ENCODE measurements at regions not wholly inside any gene's neighbourhood (a gene's known extent, or its start where the extent isn't known, plus 50 kb on each side); places are given as distances from the start of the nearest gene placed in this dataset.
A peak's percentile ranks its signal among the peaks of the same experiment; 100 is the strongest.

DNA sequence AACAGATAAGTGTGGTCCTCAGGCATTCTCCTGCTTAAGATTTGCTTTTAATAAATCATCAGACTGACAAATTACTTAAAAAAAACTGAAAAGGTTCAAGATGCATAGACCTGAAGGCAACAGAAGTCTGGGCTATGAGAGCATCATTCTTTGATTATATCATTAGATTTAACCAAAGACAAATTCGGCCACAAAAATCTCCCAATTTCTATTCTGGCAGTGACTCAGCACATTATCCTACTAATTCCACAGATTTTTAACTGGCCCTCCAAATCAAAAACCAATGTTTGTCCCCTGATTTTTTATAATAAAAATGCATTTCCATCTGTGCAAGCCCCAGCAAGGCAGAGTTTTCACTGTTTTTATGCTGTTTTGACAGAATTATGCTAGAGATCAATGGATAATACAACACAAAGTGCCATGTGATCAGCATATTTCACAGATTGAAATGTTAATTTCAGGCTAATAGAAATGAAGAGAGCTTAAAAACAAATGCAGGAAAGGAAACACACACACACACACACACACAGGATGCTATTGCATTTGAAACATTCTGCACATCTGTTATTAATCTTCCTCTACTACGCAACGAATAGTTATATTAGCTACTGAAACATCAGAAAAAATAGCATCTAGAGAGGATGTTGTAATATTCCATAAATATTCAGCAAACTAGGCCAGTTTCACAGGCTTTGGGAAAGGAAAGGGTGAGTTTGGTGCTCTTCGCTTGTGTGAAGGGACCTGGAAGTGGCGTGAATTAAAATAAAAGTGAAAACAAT lies 177.6 kb upstream of the ST8SIA4 start:
- no peaks in the 10 kb centered on the region for H3K4me1 Mint-ChIP-seq (ENCODE audit: low read depth, unreplicated experiment)
- no peak overlapping the region for H3K4me3 Mint-ChIP-seq (ENCODE audit: unreplicated experiment)
- no peaks in the 10 kb centered on the region for H3K36me3 ChIP-seq (ENCODE audit: control insufficient read depth, insufficient read depth, low read length)
- H3K27ac Mint-ChIP-seq (ENCODE audit: unreplicated experiment) = no peak overlapping the region
- H3K9me3 Mint-ChIP-seq (ENCODE audit: unreplicated experiment) = no peaks in the 10 kb centered on the region
- intact Hi-C loops (cut with micrococcal nuclease; ENCODE audit: unreplicated experiment) = no loop called here
- CTCF ChIA-PET = no interaction called here
- no peak for DNase-seq
- BruUV-seq (replicated peaks) = no TSS peak
- H3K27me3 ChIP-seq (replicated peaks; ENCODE audit: control insufficient read depth, insufficient read depth, low read length) = no peaks in the 10 kb centered on the region; the same call in 1 of the 2 replicates
- no peaks in the 10 kb centered on the region for H3K9me3 ChIP-seq
- no peak overlapping the region for H3K4me3 ChIP-seq (ENCODE audit: low read depth, low read length)
- no peaks in the 10 kb centered on the region for H3K27me3 Mint-ChIP-seq (ENCODE audit: insufficient read depth, unreplicated experiment)
- TF ChIP-seq, protein P1, sequence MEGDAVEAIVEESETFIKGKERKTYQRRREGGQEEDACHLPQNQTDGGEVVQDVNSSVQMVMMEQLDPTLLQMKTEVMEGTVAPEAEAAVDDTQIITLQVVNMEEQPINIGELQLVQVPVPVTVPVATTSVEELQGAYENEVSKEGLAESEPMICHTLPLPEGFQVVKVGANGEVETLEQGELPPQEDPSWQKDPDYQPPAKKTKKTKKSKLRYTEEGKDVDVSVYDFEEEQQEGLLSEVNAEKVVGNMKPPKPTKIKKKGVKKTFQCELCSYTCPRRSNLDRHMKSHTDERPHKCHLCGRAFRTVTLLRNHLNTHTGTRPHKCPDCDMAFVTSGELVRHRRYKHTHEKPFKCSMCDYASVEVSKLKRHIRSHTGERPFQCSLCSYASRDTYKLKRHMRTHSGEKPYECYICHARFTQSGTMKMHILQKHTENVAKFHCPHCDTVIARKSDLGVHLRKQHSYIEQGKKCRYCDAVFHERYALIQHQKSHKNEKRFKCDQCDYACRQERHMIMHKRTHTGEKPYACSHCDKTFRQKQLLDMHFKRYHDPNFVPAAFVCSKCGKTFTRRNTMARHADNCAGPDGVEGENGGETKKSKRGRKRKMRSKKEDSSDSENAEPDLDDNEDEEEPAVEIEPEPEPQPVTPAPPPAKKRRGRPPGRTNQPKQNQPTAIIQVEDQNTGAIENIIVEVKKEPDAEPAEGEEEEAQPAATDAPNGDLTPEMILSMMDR (IDR thresholded peaks at IDR 0.05; ENCODE audit: insufficient read depth in 1 of 2, low read depth in 1 of 2, low read length in 1 of 2, severe bottlenecking in 1 of 2, unreplicated experiment in 1 of 2) = no peak
- POLR2A ChIA-PET = no interaction called here
- no peaks in the 10 kb centered on the region for H3K36me3 Mint-ChIP-seq (ENCODE audit: insufficient read depth, unreplicated experiment)
- H3K4me1 ChIP-seq = no peaks in the 10 kb centered on the region

DNA sequence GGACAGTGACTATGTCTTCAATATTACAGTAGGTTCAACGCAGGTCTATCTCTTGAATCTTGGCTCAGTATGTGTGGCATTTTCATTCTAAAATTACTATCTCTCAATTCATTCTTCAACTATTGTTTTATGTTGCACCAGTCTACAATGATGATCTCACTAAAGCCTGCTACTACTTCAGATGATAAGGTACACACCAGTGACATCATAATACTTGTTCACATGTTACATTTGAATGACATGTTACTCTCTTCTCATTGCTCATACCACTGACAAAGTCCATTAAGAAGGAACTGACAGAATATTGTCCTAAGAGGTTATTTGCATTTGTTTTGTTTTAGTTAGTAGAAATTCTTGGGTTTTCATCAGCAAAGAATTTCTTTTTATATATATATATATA lies 165.2 kb upstream of the ST8SIA4 start:
- no peak overlapping the region for H3K27ac Mint-ChIP-seq (ENCODE audit: unreplicated experiment)
- Histone ChIP-seq H3K27me3 (replicated peaks; ENCODE audit: control insufficient read depth, insufficient read depth, low read length) (no peaks in the 10 kb centered on the region), H3K9me3 (peaks cover 3% of the 10 kb centered on the region), H3K4me1 (peaks cover 12% of the 10 kb centered on the region; the same call in 1 of the 2 replicates), H3K36me3 (ENCODE audit: control insufficient read depth, insufficient read depth, low read length) (no peaks in the 10 kb centered on the region), H3K4me3 (ENCODE audit: low read depth, low read length) (no peak overlapping the region)
- ChIA-PET POLR2A (no interaction called here), CTCF (no interaction called here)
- intact Hi-C loops (cut with micrococcal nuclease; ENCODE audit: unreplicated experiment) = loop anchor here (10.0 kb wide), 1 partner anchor 607 kb away; no protein-coding TSS in a partner anchor
- TF ChIP-seq, protein P1 (IDR thresholded peaks at IDR 0.05; ENCODE audit: insufficient read depth in 1 of 2, low read depth in 1 of 2, low read length in 1 of 2, severe bottlenecking in 1 of 2, unreplicated experiment in 1 of 2) = no peak
- BruUV-seq (replicated peaks) = no TSS peak
- H3K9me3 Mint-ChIP-seq (ENCODE audit: unreplicated experiment) = no peaks in the 10 kb centered on the region
- no peaks in the 10 kb centered on the region for H3K36me3 Mint-ChIP-seq (ENCODE audit: insufficient read depth, unreplicated experiment)
- no peaks in the 10 kb centered on the region for H3K27me3 Mint-ChIP-seq (ENCODE audit: insufficient read depth, unreplicated experiment)
- H3K4me3 Mint-ChIP-seq (ENCODE audit: unreplicated experiment) = no peak overlapping the region
- peaks cover 10% of the 10 kb centered on the region for H3K4me1 Mint-ChIP-seq (ENCODE audit: low read depth, unreplicated experiment)
- DNase-seq = no peak

DNA sequence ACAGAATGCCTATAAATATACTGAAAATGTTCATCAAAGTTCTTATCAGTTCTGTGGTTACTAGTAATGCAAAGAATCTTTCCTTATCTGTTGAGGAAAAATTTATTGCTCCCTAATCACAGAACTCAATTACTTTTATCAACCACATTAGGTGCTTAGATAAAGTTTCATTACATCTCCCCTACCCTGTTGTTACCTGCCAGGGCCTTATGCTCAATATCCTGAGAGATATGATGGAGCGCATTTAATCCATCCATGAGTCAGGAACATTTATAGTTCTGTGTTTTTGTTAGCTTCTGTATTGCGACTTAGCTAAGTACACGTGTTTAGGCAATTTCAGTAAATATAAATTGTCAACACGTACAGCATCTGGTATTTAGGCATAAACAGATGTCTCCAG lies 164.3 kb upstream of the ST8SIA4 start:
- peak in 1 of 2 experiments; percentile 7 for DNase-seq
- Mint-ChIP-seq H3K9me3 (ENCODE audit: unreplicated experiment) (no peaks in the 10 kb centered on the region), H3K27me3 (ENCODE audit: insufficient read depth, unreplicated experiment) (no peaks in the 10 kb centered on the region), H3K4me1 (ENCODE audit: low read depth, unreplicated experiment) (peaks cover 10% of the 10 kb centered on the region), H3K27ac (ENCODE audit: unreplicated experiment) (no peak overlapping the region), H3K36me3 (ENCODE audit: insufficient read depth, unreplicated experiment) (no peaks in the 10 kb centered on the region), H3K4me3 (ENCODE audit: unreplicated experiment) (no peak overlapping the region)
- POLR2A ChIA-PET = no interaction called here
- TF ChIP-seq, protein P1 (IDR thresholded peaks at IDR 0.05; ENCODE audit: insufficient read depth in 1 of 2, low read depth in 1 of 2, low read length in 1 of 2, severe bottlenecking in 1 of 2, unreplicated experiment in 1 of 2) = no peak
- peaks cover 12% of the 10 kb centered on the region; the same call in 1 of the 2 replicates for H3K4me1 ChIP-seq
- intact Hi-C loops (cut with micrococcal nuclease; ENCODE audit: unreplicated experiment) = loop anchor here (2.0 to 10.0 kb wide), 2 partner anchors 37 to 607 kb away; no protein-coding TSS in a partner anchor
- BruUV-seq (replicated peaks) = no TSS peak
- H3K27me3 ChIP-seq (replicated peaks; ENCODE audit: control insufficient read depth, insufficient read depth, low read length) = no peaks in the 10 kb centered on the region
- H3K4me3 ChIP-seq (ENCODE audit: low read depth, low read length) = no peak overlapping the region
- peaks cover 9% of the 10 kb centered on the region for H3K9me3 ChIP-seq
- no peaks in the 10 kb centered on the region for H3K36me3 ChIP-seq (ENCODE audit: control insufficient read depth, insufficient read depth, low read length)
- CTCF ChIA-PET = no interaction called here
